ENCODE measurements at regions not wholly inside any gene's neighbourhood (a gene's known extent, or its start where the extent isn't known, plus 50 kb on each side); places are given as distances from the start of the nearest gene placed in this dataset.

DNA sequence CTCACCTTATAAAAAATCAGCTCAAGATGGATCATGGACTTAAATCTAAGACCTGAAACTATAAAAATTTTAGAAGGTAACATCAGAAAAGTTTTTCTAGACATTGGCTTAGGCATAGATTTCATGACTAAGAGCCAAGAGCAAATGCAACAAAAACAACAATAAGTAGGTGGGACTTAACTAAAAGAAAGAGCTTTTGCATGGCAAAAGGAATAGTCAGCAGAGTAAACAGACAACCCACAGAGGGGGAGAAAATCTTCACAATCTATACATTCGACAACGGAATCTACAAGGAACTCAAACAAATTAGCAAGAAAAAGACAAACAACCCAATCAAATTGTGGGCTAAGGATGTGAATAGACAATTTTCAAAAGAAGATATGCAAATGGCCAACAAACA lies 368.4 kb upstream of the KIF2B start:
- TF ChIP-seq, protein P1, sequence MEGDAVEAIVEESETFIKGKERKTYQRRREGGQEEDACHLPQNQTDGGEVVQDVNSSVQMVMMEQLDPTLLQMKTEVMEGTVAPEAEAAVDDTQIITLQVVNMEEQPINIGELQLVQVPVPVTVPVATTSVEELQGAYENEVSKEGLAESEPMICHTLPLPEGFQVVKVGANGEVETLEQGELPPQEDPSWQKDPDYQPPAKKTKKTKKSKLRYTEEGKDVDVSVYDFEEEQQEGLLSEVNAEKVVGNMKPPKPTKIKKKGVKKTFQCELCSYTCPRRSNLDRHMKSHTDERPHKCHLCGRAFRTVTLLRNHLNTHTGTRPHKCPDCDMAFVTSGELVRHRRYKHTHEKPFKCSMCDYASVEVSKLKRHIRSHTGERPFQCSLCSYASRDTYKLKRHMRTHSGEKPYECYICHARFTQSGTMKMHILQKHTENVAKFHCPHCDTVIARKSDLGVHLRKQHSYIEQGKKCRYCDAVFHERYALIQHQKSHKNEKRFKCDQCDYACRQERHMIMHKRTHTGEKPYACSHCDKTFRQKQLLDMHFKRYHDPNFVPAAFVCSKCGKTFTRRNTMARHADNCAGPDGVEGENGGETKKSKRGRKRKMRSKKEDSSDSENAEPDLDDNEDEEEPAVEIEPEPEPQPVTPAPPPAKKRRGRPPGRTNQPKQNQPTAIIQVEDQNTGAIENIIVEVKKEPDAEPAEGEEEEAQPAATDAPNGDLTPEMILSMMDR (conservative IDR thresholded peaks at IDR 0.05; ENCODE audit: low read depth, low read length), result no peak
- TF ChIP-seq RAD21 (IDR thresholded peaks at IDR 0.05; ENCODE audit: low read length), result no peak
- no peak for TF ChIP-seq RCOR1 (IDR thresholded peaks at IDR 0.05; ENCODE audit: insufficient replicate concordance, low read length)
- TF ChIP-seq BHLHE40 (IDR thresholded peaks at IDR 0.05; ENCODE audit: low read depth, low read length), result no peak
- TF ChIP-seq POLR2A (IDR thresholded peaks at IDR 0.05; ENCODE audit: low read depth, low read length), result no peak
- TF ChIP-seq CEBPB (IDR thresholded peaks at IDR 0.05; ENCODE audit: low read depth, low read length), result no peak
- no peak for TF ChIP-seq MAFK (IDR thresholded peaks at IDR 0.05; ENCODE audit: low read depth, low read length)
- no peak for TF ChIP-seq MXI1 (IDR thresholded peaks at IDR 0.05; ENCODE audit: borderline replicate concordance, low read depth, low read length)
- TF ChIP-seq, protein P2, sequence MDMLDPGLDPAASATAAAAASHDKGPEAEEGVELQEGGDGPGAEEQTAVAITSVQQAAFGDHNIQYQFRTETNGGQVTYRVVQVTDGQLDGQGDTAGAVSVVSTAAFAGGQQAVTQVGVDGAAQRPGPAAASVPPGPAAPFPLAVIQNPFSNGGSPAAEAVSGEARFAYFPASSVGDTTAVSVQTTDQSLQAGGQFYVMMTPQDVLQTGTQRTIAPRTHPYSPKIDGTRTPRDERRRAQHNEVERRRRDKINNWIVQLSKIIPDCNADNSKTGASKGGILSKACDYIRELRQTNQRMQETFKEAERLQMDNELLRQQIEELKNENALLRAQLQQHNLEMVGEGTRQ (IDR thresholded peaks at IDR 0.05; ENCODE audit: low read depth, low read length), result no peak
- TF ChIP-seq MAZ (IDR thresholded peaks at IDR 0.05; ENCODE audit: borderline replicate concordance, low read depth, low read length), result no peak
- no peak for TF ChIP-seq SMC3 (IDR thresholded peaks at IDR 0.05; ENCODE audit: low read depth, low read length)
- no peak for TF ChIP-seq CHD1 (IDR thresholded peaks at IDR 0.05; ENCODE audit: low read depth, low read length)
- no peak for TF ChIP-seq RFX5 (IDR thresholded peaks at IDR 0.05; ENCODE audit: low read depth, low read length)

Measured in IMR-90 (cell line).